Eye (tissue), 1 donor: ENCODE measurements at regions not wholly inside any gene's neighbourhood (a gene's known extent, or its start where the extent isn't known, plus 50 kb on each side); places are given as distances from the start of the nearest gene placed in this dataset.
"Not testable (repeated sequence)": the region's sequence is repeated elsewhere in the genome, so short reads cannot be mapped to it uniquely, and the experiment has no call there.

Experiments
- DNase-seq: peaks from one replicate; pipeline ENCODE4 v3.0.0-alpha.2; 2015

- DNase-seq, result no peak
Measured at GRCh38 chr2:186093174-186093573, 354.6 kb downstream of the FSIP2 start.

- DNase-seq, result peak; percentile 26
Measured at GRCh38 chr2:186098821-186099220, 360.2 kb downstream of the FSIP2 start.

DNA sequence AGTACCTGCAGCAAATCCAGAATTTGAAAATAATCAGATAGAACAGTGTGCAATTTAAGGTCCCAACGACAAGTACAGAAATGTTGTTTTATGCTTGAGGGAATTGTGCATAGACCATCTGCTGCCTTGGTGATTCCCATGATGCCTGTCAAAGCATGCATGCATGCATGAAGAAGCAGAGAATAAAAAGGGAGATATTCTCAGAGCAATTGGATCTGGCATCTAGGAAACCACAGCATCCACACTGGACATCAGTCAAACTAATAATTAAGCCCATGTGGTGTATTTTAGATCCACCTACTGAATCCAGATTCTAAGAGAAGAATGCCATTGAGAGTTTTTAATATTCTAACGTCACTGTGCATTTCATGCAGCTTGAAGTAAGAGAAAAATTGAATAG, 361.2 kb downstream of the FSIP2 start:
- DNase-seq, result peak; percentile 91

GRCh38 chr2:186100636-186101035, 362.0 kb downstream of the FSIP2 start:
- DNase-seq, result no peak

DNA sequence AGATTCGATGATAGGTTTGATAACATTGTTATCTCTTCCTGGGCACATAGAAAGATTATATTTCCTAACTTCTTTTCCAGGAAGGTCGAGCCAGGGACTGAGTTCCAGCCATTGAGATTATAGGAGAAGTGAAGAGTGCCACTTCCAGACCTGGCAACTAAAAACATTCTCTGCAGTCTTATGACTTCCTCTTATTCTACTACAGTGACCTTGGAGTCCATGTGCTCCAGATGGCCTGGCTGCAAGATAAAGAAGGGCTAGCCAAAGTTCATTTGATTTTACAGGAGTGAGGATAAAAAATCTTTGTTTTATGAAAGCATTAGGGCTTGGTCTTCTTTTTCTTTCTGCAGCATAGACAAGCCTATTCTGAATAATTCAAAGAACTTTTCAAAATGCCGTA, 363.0 kb downstream of the FSIP2 start:
- no peak for DNase-seq

GRCh38 chr2:186103276-186103675, 364.7 kb downstream of the FSIP2 start:
- no peak for DNase-seq

DNA sequence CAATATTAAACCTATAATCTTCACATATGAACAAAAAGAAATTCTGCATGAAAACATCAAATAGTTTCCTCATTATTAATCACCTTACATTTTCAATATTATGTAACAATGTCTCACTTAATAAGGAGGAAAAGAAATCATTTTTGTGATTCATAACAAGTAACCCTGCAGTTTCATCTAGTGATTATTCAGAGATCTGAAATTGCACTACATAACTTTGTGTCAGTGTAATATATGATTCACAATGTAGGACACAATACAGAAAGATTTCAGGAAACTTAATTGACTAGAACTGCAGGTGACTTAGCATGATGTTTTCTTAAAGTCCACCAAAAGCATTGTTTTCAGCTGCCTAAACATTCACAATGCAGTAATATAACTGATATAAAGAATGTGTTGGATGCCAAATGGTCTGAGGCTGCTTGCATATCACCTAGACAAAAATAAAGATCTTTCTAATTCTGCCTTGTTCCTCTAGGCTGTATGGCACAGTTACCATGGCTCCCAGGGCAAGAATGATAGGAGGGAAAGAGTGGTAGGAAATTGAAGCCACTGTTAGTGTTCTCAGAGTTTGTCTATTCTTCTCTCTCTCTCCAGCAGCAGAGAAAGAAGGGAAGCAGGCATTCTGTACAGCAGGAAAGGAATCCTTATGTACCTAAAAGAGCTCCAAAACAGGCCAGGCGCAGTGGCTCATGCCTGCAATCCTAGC, 366.6 kb downstream of the FSIP2 start:
- no peak for DNase-seq

DNA sequence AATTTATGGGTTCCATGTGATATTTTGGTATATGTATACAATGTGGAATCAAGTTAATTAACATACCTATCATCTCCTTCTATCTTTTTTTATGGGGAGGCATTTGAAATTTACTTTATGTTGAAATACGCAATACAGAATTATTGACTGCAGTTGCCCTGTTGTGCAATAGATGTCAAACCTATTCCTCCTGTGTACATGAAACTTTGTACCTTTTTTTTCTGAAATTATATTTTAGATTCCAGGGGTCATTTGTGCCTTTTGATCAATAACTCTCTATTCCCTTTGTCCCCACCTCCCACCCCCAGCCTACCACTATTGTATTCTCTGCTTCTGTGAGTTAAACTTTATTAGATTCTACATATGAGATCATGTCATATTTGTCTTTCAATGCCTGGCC, 369.9 kb downstream of the FSIP2 start:
- DNase-seq, result no peak

DNA sequence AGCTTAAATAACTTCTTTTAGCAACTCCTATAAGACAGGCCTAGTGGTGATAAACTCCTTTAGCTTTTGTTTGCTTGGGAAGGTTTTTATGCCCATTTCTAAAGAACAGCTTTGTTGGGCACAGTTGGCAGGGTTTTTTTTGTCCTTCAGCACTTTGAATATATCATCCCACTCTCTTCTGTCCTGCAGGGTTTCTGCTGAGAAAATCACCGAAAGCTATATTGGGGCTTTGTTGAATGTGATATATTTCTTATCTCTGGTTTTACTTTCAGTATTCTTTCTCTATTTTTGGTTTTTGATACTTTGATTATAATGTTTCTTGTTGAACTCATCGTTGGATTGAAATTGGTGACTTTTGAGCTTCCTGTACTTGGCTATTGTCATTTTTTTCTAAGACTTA, 372.8 kb upstream of the ZC3H15 start:
- no peak for DNase-seq

DNA sequence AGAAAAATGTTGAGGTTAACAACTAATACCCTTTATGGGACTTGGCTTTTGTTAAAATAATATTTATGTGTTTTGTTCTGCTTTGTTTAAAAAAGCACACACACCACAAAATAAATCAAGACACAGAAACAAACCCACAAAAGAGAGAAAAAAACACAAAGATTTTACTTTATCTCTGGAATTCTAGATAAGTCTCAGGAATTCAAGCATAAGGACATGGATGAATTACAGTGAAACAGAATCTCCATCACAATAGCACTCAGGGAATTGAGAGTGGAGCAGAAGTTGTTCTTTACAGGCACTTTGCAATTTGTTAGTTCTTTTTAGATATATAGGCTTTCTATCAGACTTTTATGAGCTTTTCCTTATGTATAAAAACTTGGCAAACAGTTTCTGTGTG, 360.9 kb upstream of the ZC3H15 start:
- peak; percentile 14 for DNase-seq

DNA sequence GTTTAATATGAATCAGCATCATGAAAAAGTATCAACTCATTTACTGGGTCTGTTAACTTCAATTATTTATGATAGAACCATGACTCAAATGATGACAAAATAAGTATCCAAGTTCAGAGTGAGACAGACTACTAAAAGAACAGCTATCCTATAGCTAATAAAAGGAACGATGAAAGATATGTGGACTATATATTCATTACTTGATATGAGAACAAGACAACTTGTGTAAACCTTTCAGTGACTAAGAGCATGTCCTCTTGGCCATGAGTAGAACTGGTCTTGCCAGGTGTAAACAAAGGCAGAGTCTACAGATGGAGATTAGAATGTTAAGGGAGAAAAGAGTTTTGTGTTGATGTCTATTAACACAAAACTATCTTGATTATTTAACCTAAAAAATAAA, 360.4 kb upstream of the ZC3H15 start:
- DNase-seq, result no peak

- DNase-seq, result no peak
Measured at GRCh38 chr2:186126181-186126580, 359.9 kb upstream of the ZC3H15 start.

DNA sequence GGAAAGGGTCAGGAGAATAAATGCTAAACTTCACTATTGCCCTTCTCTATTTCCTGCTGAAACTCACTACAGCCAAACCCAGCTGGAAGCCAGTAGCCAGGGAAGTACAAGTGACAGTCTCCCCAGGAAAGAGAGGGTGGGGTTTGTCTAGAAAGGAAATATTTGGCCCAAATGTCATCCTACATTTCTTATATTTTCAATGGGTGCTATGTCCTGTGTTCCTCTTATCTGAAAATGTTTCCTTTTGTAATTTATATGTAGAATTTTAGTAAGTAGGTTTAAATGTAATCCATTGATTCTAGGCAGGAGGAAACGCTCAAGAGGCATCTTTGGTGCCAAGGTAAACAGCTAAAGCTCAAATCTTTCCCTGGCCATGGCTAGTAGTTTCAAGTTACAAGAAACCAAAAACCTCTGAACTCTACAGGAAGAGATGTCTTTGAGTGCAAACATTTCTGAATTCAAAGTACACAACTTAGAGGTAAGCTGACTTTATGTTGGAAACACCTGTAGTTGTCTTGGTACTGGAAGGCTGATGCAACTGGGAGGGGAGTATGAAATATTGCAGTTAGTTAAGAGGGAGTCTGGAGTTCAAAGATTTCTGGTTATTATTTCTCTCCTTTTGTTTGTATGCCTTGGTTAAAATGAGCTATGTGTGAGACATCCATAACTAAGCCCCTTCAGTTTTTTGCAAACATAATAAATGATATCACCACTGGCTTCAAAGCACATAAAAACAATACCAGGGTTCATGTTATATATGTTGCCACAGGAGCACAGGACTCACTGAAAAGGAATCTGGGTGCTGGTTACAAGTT, 356.1 kb upstream of the ZC3H15 start:
- DNase-seq, result no peak

DNA sequence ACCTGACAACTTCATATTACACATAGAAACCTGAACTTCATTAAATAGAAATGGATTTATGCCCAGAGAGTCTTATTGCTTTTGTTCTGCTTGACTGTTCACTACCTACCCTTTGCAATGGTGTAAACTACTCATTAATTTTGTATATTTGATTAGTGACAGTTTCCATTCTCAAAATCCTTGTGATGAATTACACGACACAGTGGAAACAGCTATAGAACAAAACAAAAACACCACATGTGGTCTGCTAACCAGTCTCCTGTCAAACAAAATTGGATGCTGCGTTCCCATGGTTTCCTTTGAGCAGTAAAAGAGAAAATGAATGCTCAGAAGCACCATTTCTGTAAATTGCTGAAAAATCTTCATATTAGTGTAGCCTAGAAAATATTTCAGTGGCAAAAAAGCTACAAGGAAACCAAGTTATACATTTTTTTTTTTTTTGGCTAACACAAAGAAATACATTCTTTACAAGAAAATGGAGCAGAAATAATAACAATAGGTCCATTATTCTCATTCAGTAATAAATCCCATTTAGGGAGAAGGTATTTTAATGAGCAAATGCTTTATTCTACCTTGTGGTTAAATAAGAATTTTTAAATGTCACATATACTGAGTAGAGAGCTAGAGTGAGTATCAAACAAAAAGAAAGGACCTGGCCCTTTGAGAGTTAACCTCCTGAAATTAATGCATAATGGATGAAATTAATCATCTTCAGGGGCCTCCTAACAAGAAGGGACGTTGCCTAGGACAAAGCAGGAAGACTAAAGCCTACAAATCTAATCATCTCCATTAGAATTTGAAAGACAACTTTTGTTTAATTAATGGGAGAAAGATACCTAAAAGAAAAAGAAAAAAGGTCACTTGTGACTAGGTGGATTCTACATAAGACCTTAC, 355.1 kb upstream of the ZC3H15 start:
- peak; percentile 86 for DNase-seq

DNA sequence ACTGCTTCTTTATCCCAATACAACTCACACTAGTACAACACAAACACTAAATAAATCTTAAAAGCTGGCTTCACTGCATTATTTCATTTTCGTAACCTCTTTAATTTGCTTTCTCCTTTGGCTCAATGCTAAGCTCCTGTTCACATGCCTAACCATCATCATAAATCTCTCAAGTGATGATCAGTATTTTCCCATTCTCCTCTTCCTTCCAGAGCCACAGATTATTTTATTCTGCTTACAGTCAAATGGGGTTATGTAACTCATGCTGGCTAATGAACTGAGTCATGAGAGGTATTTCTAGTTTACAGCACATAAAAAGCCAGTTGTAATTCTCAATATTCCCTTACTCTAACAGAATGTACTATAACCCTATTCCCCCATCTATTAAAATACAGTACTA, 350.4 kb upstream of the ZC3H15 start:
- DNase-seq, result no peak

- DNase-seq, result no peak
Measured at GRCh38 chr2:186136860-186137259, 349.2 kb upstream of the ZC3H15 start.

DNA sequence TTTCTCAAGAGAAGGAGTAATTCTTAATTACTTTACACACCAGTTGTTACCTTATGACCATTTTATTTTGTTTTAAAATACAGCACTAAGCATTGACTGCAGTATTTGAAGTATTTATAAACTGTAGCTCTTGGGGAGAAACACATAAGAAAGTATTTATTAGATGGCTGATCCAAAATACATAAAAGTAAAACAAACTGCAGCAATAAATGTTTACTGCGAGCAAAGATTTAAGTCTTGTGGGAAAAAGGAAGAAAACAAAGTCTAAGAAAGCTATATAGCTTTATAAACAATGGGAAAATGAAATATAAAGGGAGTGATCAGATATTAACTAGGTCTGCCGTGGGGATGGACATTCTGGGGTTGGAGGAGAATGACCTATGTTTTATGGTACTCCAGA, 347.2 kb upstream of the ZC3H15 start:
- no peak for DNase-seq

DNA sequence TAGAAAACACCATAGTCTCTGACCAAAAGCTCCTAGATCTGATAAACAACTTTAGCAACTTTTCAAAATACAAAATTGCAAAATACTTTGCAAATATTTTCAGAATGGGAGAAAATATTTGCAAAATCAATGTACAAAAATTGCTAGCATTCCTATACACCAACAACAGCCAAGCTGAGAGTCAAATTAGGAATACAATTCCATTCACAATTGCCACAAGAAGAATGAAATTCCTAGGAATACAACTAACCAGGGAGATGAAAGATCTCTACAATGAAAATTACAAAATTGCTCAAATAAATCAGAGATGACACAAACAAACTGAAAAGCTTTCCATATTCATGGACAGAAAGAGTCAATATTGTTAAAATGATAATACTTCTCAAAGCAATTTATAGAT, 327.0 kb upstream of the ZC3H15 start:
- no peak for DNase-seq

GRCh38 chr2:186164325-186164724, 321.7 kb upstream of the ZC3H15 start:
- no peak for DNase-seq

- DNase-seq, result no peak
Measured at GRCh38 chr2:186170693-186171092, 315.4 kb upstream of the ZC3H15 start.

- no peak for DNase-seq
Measured at GRCh38 chr2:186181625-186182024, 304.4 kb upstream of the ZC3H15 start.

DNA sequence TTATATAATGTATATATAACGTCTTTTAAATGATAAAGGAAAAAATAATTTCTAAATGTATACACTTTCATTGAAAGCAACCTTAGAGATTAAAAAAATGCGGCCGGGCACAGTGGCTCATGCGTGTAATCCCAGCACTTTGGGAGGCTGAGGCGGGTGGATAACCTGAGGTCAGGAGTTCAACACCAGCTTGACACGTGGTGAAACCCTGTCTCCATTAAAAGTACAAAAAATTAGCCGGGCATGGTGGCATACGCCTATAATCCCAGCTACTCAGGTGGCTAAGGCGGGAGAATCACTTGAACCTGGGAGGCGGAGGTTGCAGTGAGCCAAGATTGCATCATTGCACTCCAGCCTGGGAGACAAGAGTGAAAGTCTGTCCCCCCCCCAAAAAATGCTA, 303.7 kb upstream of the ZC3H15 start:
- not testable (repeated sequence) for DNase-seq

DNA sequence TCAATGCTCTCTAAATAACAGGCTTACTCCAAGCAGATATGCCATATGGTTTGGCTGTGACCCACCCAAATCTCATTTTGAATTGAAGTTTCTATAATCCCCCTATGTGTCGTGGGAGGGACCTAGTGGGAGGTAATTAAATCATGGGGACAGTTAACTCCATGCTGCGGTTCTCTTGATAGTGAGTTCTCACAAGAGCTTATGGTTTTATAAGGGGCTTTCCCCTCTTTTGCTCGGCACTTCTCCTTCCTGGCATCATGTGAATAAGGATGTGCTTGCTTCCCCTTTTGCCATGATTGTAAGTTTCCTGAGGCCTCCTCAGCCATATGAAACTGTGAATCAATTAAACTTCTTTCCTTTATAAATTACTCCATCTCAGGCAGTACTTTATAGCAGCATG, 302.7 kb upstream of the ZC3H15 start:
- DNase-seq, result no peak

GRCh38 chr2:186187854-186188253, 298.2 kb upstream of the ZC3H15 start:
- DNase-seq, result no peak
